ENCODE measurements at regions not wholly inside any gene's neighbourhood (a gene's known extent, or its start where the extent isn't known, plus 50 kb on each side); places are given as distances from the start of the nearest gene placed in this dataset.

- TF ChIP-seq CTCF (conservative IDR thresholded peaks at IDR 0.05; ENCODE audit: low read depth in 2 of 2) (no peak), REST (IDR thresholded peaks at IDR 0.05; ENCODE audit: unreplicated experiment) (no peak), CREB1 (CRISPR knock-in tag; IDR thresholded peaks at IDR 0.05; ENCODE audit: low read depth) (no peak), EZH2phosphoT487 (IDR thresholded peaks at IDR 0.05; ENCODE audit: unreplicated experiment) (no peak), POLR2AphosphoS5 (IDR thresholded peaks at IDR 0.05; ENCODE audit: low read depth) (no peak), ZNF331 (CRISPR knock-in tag; IDR thresholded peaks at IDR 0.05; ENCODE audit: low read depth) (no peak), STAT1 (IDR thresholded peaks at IDR 0.05; ENCODE audit: unreplicated experiment) (no peak), ZNF114 (CRISPR knock-in tag; IDR thresholded peaks at IDR 0.05) (no peak), EZH2 (IDR thresholded peaks at IDR 0.05; ENCODE audit: low read depth, unreplicated experiment) (no peak), JUNB (IDR thresholded peaks at IDR 0.05; ENCODE audit: unreplicated experiment) (no peak), ZNF462 (CRISPR knock-in tag; IDR thresholded peaks at IDR 0.05) (no peak), ETS1 (IDR thresholded peaks at IDR 0.05) (no peak)
Observed at GRCh38 chr5:13276156-13276555, 668.3 kb downstream of the DNAH5 start.

All from GM23338 (cell line).